H7 (cell line): ENCODE measurements at regions not wholly inside any gene's neighbourhood (a gene's known extent, or its start where the extent isn't known, plus 50 kb on each side); places are given as distances from the start of the nearest gene placed in this dataset.
"Not testable (repeated sequence)": the region's sequence is repeated elsewhere in the genome, so short reads cannot be mapped to it uniquely, and the experiment has no call there.

ENCODE experiments used
- DNase-seq: peaks from one replicate; pipeline ENCODE4 v3.0.0; 2012
- H3K27me3 ChIP-seq: 2 replicates; pipeline ENCODE4 v1.6.0; 2011; ENCODE audit warnings: mild to moderate bottlenecking, low read length; ENCODE audit not compliant: control insufficient read depth, insufficient read depth
- H3K36me3 ChIP-seq: replicated peaks from 2 replicates; pipeline ENCODE4 v1.5.1; 2011; ENCODE audit warnings: low read length; ENCODE audit not compliant: control insufficient read depth, insufficient read depth
- H3K4me3 ChIP-seq: 2 replicates; pipeline ENCODE4 v1.5.1; 2011; ENCODE audit warnings: low read depth, mild to moderate bottlenecking, control low read depth, low read length, moderate library complexity; ENCODE audit not compliant: insufficient read depth

DNA sequence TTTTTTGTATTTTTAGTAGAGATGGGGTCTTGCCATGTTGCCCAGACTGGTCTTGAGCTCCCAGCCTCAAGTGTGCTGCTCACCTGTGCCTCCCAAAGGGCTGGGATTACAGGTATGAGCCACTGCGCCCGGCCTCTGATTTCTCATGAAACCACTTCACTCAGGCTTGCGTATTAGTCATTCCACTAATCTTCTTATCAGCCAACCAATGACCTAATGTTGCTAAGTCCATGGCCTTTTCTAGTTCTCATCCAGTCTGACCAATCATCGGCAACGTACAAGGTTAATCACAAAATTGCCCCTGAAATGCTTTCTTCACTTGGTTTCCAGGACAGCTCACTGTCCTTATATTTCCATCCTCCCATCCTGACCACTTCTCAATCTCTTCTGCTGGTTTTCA lies 605.3 kb upstream of the SLC10A2 start:
- Histone ChIP-seq H3K4me3 (no peak overlapping the region), H3K27me3 (no peaks in the 10 kb centered on the region), H3K36me3 (no peaks in the 10 kb centered on the region)
- DNase-seq, result no peak

DNA sequence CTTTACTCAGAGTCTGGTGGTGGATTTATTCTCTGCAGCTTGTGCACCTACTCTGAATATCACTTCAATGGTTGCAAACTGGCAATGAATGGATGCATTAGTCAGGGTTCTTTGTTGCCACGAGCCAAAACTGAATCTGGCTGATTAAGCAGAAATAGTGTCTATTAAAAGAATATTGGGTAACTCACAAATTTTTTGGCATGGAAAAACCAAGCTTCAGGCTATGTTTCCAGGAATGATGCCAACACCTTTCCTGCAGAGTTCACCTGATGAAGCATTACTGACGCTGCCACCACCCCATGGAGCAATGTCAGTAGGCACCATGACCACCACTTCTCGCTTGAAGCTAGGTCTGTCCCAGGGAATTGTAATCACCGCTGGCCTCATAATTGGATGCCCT lies 597.8 kb upstream of the SLC10A2 start:
- Histone ChIP-seq H3K27me3 (no peaks in the 10 kb centered on the region), H3K4me3 (no peak overlapping the region), H3K36me3 (no peaks in the 10 kb centered on the region)
- no peak for DNase-seq

DNA sequence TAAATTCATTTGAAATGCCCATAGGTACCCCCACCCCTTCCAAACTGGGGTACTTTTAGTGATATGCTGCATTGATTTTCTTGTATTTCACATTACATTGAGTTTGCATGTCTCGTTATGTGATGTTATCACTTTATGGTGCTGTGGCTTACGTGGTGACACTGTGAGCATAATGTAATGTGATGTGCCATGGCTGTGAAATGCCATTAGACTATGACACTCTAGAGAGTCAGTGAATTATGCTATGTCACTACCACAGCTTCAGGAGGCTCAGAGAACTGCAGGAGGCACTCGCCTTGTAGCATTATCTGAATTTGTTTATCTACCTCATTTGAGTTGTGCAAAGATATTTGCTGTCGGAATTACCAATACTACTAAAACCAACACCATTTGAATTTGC lies 590.1 kb upstream of the SLC10A2 start:
- DNase-seq, result no peak
- no peaks in the 10 kb centered on the region for H3K27me3 ChIP-seq
- no peaks in the 10 kb centered on the region for H3K36me3 ChIP-seq
- H3K4me3 ChIP-seq, result no peak overlapping the region

DNA sequence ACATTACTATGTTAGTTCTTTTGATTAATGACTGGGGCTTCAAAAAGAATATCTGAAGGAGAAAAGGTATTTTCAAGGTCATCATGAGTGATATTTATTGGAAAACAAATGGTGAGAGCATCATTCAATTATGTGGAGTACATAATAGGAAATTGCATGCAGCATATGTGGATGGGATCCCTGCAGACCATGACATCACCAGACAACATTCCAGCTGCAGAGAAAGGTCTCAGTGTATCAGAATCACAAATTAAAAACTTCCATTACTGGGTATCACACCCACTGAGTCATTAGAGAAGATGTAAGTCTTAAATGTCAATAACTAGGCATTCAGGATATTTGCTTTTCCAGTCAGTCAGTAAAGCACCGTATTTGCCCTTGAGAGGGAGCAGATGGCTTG lies 574.4 kb upstream of the SLC10A2 start:
- Histone ChIP-seq H3K27me3 (no peaks in the 10 kb centered on the region), H3K4me3 (no peak overlapping the region), H3K36me3 (no peaks in the 10 kb centered on the region)
- no peak for DNase-seq

DNA sequence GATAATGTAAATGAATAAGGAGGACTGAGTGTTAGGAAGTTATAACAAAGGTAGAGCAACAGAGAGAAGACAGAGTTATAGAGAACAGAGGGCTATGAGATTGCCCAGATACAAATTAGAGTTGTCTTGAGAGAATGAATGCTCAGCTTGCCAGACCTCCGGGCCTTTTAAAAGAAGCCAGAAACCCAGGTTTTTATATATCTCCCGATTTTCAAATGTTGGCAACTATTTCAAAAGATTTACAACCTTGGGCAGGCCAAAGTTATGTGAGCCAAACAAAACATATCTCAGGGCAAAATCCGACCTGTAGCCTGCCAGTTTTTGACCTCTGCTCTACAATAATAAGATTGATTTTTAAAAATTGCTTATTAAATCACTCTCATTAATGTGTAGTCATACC lies 573.1 kb upstream of the SLC10A2 start:
- Histone ChIP-seq H3K4me3 (no peak overlapping the region), H3K27me3 (no peaks in the 10 kb centered on the region), H3K36me3 (no peaks in the 10 kb centered on the region)
- DNase-seq, result no peak

DNA sequence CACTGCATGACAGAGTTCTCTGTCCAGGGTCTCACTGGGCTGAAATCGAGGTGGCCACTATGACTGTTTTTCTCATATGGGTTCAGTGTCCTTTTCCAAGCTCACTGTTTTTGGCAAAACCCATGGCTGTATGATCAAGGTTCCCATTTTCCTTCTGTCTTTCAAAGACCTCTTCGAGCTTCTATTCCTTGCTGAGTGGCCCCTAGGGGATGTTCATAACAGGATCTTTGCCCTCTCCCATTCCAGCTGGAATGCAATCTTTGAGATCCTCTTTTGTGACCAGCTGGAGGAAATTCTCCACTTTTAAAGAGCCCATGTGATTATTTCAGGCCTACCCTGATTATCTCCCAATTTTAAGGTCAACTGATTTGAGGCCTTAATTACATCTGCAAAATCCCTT lies 572.5 kb upstream of the SLC10A2 start:
- Histone ChIP-seq H3K27me3 (no peaks in the 10 kb centered on the region), H3K36me3 (no peaks in the 10 kb centered on the region), H3K4me3 (no peak overlapping the region)
- no peak for DNase-seq

DNA sequence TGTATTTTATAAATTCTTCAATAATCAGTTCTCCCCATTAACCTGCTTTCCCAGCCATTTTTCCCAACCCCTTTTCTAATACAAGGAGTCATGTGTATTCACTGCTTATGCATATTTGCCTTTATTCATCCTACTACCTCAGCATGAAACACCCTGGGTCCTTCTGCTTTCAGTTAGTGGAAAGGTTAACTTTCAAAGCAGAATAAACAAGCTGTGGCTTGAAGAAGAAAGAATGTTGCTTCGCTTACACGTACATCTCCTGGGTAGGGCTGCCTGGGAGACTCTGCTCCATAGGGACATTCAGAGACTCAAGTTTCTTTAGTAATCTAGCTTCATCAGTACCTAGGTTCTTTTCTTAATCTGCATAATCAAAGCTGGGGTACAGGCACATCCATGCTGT lies 567.8 kb upstream of the SLC10A2 start:
- DNase-seq, result no peak
- no peak overlapping the region for H3K4me3 ChIP-seq
- H3K36me3 ChIP-seq, result no peaks in the 10 kb centered on the region
- H3K27me3 ChIP-seq, result no peaks in the 10 kb centered on the region

DNA sequence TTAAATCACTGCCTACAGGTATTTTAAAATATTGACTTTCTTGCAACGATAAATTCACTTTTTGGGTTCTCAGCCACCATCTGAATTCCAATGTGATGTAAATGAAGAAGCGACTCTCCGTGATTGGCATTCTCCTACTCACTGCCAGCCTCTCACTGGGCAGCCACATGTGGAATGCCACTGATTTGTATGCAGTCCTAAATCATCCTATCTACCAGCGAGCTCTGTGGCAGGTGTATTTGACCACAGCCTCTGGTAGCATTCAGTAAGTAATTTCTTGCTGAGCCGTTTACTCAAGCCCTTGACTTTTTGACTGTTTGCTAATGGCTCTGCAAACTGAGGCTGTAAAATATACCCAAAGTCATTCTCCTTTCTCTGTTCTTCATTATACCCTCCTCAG lies 559.0 kb upstream of the SLC10A2 start:
- Histone ChIP-seq H3K27me3 (no peaks in the 10 kb centered on the region), H3K4me3 (no peak overlapping the region), H3K36me3 (no peaks in the 10 kb centered on the region)
- no peak for DNase-seq

DNA sequence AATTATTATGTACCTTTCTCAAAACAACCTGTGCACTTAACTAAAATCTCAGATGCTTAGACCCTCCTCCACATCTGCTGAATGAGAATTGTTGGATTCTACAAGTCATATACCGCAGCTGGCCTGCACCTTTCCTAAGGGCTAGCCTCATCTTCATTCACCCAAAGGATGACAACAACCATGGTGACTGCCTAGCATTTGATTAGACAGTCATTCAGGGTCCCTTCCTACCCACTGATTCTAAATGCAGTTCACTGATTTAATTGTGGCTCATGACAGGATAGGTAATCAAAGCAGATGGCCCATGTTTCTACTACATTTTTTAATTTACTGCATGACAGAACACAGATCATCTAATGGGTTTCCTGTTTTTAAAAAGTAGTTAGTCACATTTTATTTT lies 551.9 kb upstream of the SLC10A2 start:
- Histone ChIP-seq H3K36me3 (no peaks in the 10 kb centered on the region), H3K27me3 (no peaks in the 10 kb centered on the region), H3K4me3 (no peak overlapping the region)
- no peak for DNase-seq

DNA sequence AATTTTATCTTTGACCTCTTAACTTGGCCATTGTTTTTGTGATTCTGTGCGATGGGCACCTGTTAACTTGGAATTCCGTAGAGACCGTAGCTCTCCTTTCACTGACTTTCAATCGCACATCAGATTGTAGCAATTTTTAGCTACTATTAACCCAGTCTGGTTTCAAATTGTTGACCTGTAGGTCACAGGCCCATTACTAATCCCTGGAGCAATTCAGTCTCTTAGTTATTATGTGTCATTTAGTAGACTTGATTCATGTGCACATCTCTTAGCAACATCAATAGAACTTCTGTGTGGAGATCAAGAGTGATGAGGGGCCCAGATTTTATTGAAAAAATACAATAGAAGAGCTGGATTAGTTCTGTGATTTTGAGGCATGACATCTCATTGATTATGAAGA lies 549.6 kb upstream of the SLC10A2 start:
- DNase-seq, result no peak
- H3K36me3 ChIP-seq, result no peaks in the 10 kb centered on the region
- H3K27me3 ChIP-seq, result no peaks in the 10 kb centered on the region
- no peak overlapping the region for H3K4me3 ChIP-seq

DNA sequence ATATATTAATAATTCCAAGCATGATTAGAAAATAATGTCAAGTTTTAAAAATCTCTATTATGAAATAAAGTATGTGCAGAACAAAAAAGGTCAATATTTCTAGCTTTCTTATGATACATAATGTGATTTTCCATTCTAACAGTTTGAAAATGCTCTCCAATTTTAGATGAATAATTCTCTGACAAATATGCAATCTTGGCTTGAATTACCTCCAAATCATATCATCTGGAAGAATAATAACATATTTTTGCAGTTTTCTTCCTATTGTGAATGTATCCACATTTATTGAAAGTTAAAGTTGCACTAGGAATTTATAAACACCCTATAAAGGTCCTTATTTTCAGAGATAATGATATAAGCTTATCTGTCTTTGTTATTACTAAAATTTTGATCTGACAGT lies 548.5 kb upstream of the SLC10A2 start:
- Histone ChIP-seq H3K27me3 (no peaks in the 10 kb centered on the region), H3K4me3 (no peak overlapping the region), H3K36me3 (no peaks in the 10 kb centered on the region)
- no peak for DNase-seq

DNA sequence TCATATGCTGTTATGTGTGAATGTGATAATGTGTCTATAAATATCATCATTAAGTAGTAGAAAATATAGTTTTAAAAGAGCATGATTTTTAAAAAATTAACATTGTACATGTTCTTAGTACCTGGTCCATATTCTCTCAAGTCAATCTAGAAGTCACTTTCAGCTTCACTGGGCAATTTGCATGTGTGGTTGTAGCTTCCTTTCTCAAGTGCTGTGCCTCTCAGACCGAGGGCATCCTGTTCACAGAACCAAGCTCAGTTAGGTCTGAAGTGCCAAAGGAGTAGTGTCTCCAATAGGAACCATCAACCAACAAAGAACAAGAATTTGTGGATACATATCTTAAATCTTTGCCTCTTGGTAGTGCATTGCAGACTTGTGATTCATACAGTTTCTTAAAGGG lies 541.8 kb upstream of the SLC10A2 start:
- DNase-seq, result no peak
- H3K36me3 ChIP-seq, result no peaks in the 10 kb centered on the region
- H3K4me3 ChIP-seq, result no peak overlapping the region
- H3K27me3 ChIP-seq, result no peaks in the 10 kb centered on the region

DNA sequence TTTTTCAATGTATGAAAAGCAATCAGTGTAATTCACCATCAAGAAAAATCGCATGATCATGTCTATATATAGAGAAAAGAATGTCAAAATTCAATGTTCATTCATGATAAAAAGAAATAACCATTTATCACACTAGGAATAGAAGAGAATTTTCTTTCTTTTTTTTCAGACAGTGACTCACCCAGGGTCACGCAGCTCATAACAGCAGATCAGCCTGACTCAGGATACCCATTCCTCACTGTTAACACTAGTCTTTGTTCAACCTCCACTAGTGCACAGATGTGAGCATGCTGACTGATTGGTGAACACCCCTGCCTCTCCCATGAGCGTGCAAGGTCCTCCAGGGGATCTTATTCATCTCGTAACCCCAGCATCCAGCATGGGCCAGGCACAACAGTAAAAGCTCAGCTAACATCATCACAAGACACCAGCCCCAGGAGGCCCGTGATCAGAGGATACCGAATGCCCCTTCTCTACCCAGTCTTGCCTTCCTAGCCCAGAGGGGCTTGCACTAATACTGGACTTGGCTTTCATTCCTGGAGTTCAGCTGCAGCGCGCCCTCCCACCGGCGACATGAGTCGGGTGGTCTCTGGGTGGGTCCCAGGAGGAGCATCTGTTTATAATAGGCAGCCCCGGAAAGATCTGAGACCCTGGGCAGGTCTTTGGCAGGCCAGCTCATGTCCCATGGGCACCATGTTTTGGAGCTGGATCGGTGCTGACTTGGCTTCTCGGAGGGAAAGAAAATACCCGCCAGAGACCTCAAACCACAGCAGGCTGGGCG lies 539.5 kb upstream of the SLC10A2 start:
- DNase-seq, result no peak
- H3K36me3 ChIP-seq, result no peaks in the 10 kb centered on the region

DNA sequence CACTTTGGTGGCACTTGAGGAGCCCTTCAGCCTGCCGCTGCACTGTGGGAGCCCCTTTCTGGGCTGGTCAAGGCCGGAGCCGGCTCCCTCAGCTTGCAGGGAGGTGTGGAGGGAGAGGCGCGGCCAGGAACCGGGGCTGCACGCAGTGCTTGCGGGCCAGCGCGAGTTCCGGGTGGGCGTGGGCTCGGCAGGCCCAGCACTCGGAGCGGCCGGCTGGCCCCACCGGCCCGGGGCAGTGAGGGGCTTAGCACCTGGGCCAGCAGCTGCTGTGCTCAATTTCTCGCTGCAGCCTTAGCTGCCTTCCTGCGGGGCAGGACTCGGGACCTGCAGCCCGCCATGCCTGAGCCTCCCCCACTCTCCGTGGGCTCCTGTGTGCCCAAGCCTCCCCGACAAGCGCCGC lies 533.7 kb upstream of the SLC10A2 start:
- H3K4me3 ChIP-seq, H3K27me3 ChIP-seq, H3K36me3 ChIP-seq, DNase-seq: not testable (repeated sequence)

More for the DNA sequence above, 539.5 kb upstream of the SLC10A2 start:
- no peak overlapping the region for H3K4me3 ChIP-seq
- no peaks in the 10 kb centered on the region for H3K27me3 ChIP-seq

DNA sequence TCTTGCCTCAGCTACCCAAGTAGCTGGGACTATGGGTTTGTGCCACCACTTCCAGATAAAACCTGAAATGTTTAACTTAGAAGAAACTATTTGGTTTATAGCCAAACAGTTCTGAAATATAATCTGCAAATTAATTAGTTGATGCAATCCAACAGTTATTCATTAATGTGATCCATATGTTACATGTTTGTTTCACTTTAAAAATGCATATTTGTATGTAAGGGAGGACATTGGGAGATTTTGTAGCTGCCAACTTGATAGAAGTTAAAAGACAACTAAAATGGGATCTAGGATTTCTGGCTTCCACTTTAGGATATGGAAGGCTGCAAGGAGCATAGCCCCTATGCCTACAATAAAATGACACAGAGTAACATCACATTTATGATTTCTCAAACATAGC lies 532.5 kb upstream of the SLC10A2 start:
- Histone ChIP-seq H3K36me3 (no peaks in the 10 kb centered on the region), H3K4me3 (no peak overlapping the region), H3K27me3 (no peaks in the 10 kb centered on the region)
- DNase-seq, result no peak

DNA sequence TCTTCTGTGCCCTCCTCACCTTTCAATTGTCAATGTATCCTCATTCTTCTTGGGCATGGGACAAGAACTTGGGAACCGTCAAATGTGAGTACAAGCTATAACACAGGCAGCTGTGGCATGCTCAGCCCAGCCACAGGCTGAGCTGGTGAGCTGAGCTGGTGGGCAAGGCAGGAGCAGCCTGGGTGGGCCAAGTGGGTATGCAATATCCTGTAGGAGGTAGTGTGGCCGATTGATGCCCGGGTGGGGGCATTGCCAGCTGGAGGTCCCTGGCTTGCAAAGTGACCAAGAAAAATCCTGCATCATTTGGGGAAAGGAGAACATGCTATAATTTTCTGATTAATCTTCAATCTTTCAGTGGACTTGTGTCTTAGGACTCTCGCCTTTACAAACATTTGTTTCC lies 507.2 kb upstream of the SLC10A2 start:
- DNase-seq, result no peak
- H3K36me3 ChIP-seq, result no peaks in the 10 kb centered on the region
- no peaks in the 10 kb centered on the region for H3K27me3 ChIP-seq
- H3K4me3 ChIP-seq, result no peak overlapping the region
